ENCODE measurements at regions not wholly inside any gene's neighbourhood (a gene's known extent, or its start where the extent isn't known, plus 50 kb on each side); places are given as distances from the start of the nearest gene placed in this dataset.
"Not testable (repeated sequence)": the region's sequence is repeated elsewhere in the genome, so short reads cannot be mapped to it uniquely, and the experiment has no call there.

GRCh38 chr9:104326912-104327311, 177.2 kb upstream of the OR13F1 start:
- DNase-seq (ENCODE audit: low read depth), result no peak

GRCh38 chr9:104329245-104329644, 174.8 kb upstream of the OR13F1 start:
- no peak for DNase-seq (ENCODE audit: low read depth)

GRCh38 chr9:104330841-104331240, 173.2 kb upstream of the OR13F1 start:
- no peak for DNase-seq (ENCODE audit: low read depth)

DNA sequence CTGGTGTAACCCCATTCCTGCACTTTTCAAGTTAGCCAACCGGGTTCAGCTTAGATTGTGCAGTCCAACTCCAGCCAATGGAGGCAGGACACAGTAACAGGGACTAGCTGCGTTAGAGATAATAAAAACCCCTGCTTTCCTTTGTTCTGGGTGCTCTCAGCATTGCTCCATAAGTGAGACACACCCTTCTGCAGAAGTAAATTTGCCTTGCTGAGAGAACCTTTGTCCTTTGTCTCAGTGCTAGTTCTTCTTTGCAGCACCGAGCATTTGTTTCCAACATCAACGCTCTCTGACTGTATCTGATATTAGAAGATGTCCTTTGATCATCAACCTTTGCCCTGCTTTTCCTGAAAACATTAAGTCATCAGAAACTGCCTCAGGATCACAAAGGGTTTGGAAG, 169.5 kb upstream of the OR13F1 start:
- DNase-seq (ENCODE audit: low read depth), result no peak

GRCh38 chr9:104339692-104340091, 164.4 kb upstream of the OR13F1 start:
- no peak for DNase-seq (ENCODE audit: low read depth)

DNA sequence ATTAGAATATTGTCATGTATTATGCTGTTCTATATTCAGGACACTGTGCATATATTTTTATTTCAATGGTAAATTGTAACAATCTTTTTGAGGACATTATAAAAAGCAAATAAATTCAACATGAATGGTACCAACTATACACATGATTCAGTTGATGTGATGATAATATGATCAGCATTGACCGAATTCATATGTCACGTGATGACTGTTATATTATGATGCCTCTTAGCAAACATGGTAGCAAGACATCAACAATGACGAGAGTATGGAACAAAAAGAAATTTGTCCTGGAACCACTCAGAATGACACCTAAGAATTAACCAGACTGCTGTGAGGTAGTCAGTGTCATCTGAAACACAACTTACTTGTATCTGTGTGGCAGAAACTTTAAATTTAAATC, 161.5 kb upstream of the OR13F1 start:
- no peak for DNase-seq (ENCODE audit: low read depth)

GRCh38 chr9:104345061-104345460, 159.0 kb upstream of the OR13F1 start:
- DNase-seq (ENCODE audit: low read depth), result no peak

- no peak for DNase-seq (ENCODE audit: low read depth)
Observed at GRCh38 chr9:104350541-104350940, 153.5 kb upstream of the OR13F1 start.

GRCh38 chr9:104351726-104352125, 152.3 kb upstream of the OR13F1 start:
- no peak for DNase-seq (ENCODE audit: low read depth)

GRCh38 chr9:104361207-104361606, 142.9 kb upstream of the OR13F1 start:
- DNase-seq (ENCODE audit: low read depth), result no peak

DNA sequence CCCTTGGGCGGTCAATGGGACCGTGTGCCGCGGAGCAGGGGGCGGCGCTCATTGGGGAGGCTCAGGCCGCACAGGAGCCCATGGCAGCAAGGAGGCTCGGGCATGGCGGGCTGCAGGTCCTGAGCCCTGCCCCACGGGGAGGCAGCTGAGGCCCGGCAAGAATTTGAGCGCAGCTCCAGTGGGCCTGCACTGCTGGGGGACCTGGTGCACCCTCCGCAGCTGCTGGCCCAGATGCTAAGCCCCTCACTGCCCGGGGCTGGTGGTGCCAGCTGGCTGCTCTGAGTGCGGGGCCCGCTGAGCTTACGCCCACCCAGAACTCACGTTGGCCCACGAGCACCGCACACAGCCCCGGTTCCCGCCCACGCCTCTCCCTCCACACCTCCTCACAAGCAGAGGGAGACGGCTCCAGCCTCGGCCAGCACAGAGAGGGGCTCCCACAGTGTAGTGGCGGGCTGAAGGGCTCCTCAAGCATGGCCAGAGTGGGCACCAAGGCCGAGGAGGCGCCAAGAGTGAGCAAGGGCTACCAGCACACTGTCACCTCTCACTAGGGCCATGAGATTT, 141.1 kb upstream of the OR13F1 start:
- DNase-seq (ENCODE audit: low read depth), result no peak

GRCh38 chr9:104367507-104367906, 136.6 kb upstream of the OR13F1 start:
- DNase-seq (ENCODE audit: low read depth), result no peak

DNA sequence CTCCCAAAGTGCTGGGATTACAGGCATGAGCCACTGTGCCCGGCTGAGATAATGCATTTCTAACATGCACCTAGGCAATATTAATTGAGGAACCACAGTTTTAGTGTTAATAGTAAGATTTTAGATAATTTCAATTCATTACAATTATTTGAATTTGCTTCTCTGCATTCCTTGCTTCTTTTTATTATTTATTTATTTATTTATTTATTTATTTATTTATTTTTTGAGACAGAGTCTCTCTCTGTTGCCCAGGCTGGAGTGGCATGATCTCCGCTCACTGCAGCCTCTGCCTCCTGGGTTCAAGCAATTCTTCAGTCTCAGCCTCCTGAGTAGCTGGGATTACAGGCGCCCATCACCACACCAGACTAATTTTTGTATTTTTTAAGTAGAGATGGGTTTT, 135.7 kb upstream of the OR13F1 start:
- not testable (repeated sequence) for DNase-seq (ENCODE audit: low read depth)

GRCh38 chr9:104374711-104375110, 129.4 kb upstream of the OR13F1 start:
- no peak for DNase-seq (ENCODE audit: low read depth)

GRCh38 chr9:104386013-104386412, 118.0 kb upstream of the OR13F1 start:
- DNase-seq (ENCODE audit: low read depth), result no peak

DNA sequence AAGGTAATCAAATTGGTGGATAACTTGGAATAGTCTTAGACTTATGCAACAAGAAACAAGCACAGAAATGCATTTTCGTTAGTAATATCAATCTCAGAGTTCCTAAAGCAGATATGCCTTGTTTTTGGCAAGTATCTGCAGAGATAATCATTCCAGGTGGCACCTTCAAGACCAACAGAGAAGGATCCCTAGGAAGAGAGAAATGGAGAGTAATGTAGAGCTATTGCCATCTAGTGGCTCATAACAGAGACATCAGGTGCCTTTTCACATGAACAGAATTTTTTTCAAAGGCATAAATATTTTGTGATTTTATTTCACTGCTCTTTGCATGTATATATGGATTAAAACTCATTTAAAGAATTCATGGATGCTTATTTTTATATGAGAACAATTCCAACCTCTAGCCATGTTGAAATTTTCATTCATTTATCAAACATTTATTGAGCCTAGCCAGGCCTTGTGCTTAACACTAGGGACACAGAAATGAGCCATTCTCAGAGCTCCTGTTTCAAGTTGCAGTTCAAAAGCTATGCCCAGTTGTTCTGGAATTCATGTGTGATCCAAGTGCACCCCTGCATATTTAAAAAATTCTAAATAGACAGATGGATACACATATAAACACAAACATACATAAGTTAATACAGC, 117.5 kb upstream of the OR13F1 start:
- peak; percentile 6 for DNase-seq (ENCODE audit: low read depth)

DNA sequence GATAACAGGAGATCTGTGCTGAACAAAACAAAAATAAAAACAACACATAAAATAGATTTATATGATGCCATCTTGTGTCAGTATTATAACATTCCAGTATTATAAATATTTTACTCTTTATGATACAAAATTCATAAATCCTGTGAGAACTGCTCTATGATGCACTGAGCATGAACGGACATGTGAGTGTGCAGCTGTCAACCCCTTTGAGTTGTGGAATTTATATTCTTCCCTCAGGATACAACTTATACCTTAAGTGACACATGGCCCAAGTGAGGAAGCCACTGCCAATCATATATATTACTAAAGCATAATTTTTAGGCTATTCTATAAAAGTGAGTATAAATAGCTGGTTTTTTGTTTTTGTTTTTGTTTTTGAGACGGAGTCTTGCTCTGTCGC, 116.0 kb upstream of the OR13F1 start:
- DNase-seq (ENCODE audit: low read depth), result no peak

DNA sequence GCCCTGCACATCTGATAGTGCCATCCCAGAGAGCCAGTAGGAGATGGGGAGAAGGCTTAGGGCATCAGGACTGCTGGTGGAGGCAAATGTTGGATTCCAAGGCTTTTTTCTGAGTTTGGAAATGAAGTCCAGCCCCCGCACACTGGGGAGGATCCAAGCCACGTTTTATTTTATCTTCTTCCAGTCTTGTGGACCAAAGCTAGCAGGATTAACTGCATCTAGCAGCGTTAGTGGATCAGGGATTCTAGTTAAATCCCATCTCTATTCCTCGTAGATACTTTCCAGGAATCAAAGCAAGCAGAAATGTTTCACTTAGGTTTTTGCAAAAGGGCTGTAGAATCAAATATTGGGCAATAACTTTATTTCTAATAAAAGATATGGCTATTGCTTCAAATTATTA, 114.7 kb upstream of the OR13F1 start:
- no peak for DNase-seq (ENCODE audit: low read depth)

DNA sequence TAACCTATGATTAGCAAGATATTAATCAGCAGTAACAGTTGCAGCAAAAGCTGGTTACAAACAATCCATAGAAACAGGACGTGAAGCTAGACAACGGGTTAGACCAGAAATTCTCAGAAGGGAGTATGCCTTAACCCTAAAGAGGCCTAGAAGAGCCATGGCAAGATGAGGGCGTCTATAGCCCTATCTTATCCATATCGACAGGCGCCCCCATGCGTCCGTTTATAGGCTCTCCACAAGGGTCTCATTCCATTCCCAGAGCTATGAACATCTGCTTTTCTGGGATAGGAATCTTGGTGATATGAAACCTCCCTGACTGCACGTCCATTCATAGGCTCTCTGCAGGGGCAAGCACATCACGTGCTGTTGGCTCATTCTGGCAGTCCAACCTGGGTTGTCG, 109.2 kb upstream of the OR13F1 start:
- DNase-seq (ENCODE audit: low read depth), result not testable (repeated sequence)

DNA sequence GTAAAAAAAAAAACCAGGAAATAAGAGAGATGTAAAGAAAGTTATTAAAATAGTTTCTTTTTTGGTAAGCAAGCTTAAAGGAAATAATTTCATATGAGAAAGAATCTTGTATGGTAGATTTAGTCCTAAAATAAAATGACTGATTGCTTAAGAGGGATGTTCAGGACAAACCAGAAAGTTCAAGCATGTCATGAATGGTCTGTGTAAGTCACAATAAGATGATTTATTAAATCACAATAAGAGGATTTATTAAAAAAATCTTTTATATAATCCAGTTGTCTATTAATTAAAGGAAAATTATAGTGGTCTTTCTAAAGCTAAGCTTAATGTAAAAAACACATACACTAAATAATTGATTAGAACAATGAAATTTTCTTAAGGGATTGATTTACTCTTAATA, 91.8 kb upstream of the OR13F1 start:
- no peak for DNase-seq (ENCODE audit: low read depth)

- no peak for DNase-seq (ENCODE audit: low read depth)
Observed at GRCh38 chr9:104416470-104416869, 87.6 kb upstream of the OR13F1 start.

GRCh38 chr9:104417296-104417695, 86.8 kb upstream of the OR13F1 start:
- DNase-seq (ENCODE audit: low read depth), result no peak

DNA sequence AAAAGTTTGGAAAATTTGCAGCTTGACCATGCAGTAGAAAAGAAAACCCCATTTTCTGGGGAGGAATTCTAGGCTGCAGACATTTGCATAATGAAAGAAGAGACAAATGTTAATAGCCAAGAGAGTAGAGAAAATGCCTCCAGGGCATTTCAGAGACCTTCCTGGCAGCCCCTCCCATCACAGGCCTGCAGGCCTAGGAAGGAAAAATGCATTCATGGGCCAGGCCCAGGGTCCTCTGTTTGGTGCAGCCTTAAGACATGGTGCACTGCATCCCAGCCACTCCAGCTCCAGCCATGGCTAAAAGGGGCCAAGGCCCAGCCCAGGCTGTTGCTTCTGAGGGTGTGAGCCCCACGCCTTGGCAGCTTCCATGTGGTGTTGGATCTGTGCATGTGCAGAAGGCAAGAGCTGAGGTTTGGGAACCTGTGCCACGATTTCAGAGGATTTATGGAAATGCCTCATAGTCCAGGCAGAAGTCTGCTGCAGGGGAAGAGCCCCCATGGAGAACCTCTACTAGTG, 75.0 kb upstream of the OR13F1 start:
- no peak for DNase-seq (ENCODE audit: low read depth)

GRCh38 chr9:104435059-104435458, 69.0 kb upstream of the OR13F1 start:
- DNase-seq (ENCODE audit: low read depth), result no peak

Measured in GM04504 (cell line).